HG02870 (cell line): ENCODE measurements at regions not wholly inside any gene's neighbourhood (a gene's known extent, or its start where the extent isn't known, plus 50 kb on each side); places are given as distances from the start of the nearest gene placed in this dataset.
"Not testable (repeated sequence)": the region's sequence is repeated elsewhere in the genome, so short reads cannot be mapped to it uniquely, and the experiment has no call there.

Experiments
- ATAC-seq: cut with Tn5 transposase; IDR thresholded peaks from one replicate; pipeline ENCODE4 v1.9.1; 2021; ENCODE audit warnings: mild to moderate bottlenecking, moderate library complexity; ENCODE audit not compliant: unreplicated experiment

- ATAC-seq: peak; percentile 81
These were observed 291.7 kb upstream of the KYNU start for GRCh38 chr2:142585785-142586184.

GRCh38 chr2:142582317-142582716, 295.1 kb upstream of the KYNU start:
- no peak for ATAC-seq

DNA sequence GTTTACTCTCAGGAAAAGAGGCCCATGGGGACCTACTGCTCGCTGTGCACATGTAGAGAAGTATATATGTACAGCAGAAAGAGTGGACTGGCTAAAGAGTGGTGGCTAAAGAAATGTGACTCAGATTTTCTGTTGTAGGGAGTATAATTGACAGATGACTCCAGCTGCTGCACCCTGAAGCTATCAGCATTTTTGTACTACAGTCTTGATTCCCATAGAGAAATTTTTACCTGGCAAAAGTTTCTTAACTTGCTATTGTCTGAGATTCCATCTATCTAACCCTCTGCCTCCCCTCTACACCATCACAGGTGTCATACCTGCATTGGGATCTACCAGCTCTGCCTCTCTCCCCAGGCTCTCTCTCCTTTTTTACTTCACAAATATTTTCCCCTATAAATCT, 296.0 kb upstream of the KYNU start:
- no peak for ATAC-seq

DNA sequence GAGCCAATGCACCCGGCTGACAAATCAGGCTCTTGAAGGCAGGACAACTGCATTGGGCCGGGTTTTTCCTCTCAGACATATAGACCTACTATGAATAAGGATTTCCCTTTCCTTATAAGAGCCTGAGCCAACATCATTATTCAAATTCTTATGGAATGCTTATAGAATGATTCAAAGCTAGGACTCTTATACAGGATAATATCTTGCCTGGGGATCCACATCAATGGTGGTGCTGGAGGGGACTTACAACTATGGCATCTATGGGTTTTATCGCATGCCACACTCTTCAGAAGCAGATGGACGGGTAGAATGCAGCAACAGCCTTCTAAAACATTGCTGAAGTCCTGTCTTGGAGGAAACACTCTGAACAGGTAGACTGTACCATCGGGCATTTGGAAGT, 296.8 kb upstream of the KYNU start:
- ATAC-seq: no peak

DNA sequence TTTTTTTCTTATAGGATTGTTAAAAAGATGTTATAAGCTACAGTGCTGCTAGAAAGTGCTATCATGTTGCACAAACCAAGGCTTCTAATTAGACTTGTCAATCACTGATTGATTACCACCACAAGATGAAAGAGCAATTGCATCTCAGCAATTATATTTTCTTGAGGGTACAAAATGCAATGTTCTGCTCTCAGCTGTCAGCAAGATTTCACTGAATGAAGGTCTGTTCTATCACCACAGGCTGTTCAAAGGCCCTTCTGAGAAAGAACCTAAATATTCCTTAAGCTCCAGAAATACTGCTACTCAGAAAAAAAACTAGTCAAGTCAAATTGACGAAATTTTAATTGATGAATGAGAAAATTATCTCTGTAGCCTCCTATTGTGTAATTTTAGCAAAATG, 301.9 kb upstream of the KYNU start:
- no peak for ATAC-seq

- no peak for ATAC-seq
These were observed 303.1 kb upstream of the KYNU start for GRCh38 chr2:142574388-142574787.

DNA sequence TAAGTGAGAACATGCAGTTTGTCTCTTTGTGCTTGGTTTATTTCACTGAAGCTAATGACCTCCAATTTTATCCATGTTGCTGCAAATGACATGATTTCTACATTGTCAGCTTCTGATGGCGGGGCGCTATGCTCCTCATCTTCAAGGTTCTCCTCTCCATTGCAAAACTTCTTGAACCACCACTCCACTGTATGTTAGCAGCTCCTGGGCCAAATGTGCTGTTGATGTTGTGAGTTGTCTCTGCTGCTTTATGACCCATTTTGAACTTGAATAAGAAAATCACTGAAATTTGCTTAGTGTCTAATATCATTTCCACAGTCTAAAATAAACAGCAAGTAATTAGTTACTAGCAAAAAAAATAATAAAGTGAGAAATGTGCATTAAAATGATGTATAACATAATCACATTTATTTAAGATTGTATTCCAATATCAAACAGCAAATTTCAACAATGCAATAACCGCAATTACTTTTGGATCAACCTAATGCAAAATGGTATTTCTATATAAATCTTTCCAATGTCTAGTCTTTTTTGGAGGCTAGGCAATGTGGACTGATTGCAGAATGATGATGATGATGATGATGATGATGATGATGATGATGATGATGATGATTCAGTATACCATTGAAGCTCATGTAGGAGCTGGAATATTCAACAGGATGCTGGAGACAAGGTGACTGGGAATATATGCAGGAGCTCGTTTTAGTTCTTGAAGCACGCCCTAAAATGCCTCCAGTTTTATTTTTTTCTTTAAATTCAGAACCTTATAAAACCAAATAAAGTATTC, 304.9 kb upstream of the KYNU start:
- no peak for ATAC-seq

GRCh38 chr2:142571934-142572333, 305.5 kb upstream of the KYNU start:
- ATAC-seq: no peak

DNA sequence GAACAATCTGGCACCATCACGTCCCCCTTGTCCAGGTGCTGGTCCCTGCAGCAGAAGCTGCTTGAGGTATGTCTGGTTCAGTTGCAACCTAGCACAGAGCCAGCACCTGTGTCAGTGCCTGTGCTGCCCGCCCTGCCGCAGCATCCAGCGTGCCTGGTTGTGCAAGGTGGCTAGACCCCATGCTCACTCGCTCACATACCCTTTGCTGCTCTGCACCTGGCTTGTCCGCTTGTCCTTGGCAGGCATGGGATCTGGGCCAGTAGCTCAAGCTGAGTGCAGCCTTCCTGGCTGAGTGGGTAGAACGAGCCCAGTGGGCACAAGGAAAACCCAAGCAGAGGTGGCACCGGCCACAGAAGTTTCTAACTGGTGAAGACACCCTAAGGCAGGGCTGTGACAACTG, 314.6 kb upstream of the KYNU start:
- no peak for ATAC-seq

- no peak for ATAC-seq
These were observed 315.8 kb upstream of the KYNU start for GRCh38 chr2:142561656-142562055.

DNA sequence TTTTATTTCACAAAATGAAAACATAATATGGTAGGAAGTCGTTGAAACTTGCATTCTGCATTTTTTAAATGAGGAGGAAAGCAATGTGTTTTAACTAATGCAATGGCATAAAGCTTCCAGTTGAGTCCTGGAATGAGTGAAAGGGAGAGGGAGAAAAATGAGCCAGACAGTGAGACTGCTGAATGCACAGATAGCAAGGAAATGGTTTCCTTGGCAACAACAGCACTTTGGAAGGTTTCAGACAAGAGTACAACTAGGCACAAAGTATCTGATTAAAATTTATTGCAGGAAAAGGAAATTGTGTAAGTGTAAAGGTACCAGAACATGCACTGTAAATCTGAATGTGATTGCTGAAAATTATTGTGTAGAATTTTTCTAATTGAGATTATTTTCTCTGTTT, 320.1 kb upstream of the KYNU start:
- no peak for ATAC-seq

DNA sequence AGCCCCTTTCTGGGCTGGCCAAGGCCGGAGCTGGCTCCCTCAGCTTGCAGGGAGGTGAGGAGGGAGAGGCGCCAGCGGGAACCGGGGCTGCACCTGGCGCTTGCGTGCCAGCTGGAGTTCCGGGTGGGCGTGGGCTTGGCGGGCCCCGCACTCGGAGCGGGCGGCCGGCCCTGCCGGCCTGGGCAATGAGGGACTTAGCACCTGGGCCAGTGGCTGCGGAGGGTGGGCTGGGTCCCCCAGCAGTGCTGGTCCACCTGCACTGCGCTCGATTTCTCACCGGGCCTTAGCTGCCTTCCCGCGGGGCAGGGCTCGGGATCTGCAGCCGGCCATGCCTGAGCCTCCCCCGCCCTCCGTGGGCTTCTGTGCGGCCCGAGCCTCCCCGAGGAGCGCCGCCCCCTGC, 331.5 kb upstream of the KYNU start:
- not testable (repeated sequence) for ATAC-seq

GRCh38 chr2:142545036-142545435, 332.4 kb upstream of the KYNU start:
- no peak for ATAC-seq

DNA sequence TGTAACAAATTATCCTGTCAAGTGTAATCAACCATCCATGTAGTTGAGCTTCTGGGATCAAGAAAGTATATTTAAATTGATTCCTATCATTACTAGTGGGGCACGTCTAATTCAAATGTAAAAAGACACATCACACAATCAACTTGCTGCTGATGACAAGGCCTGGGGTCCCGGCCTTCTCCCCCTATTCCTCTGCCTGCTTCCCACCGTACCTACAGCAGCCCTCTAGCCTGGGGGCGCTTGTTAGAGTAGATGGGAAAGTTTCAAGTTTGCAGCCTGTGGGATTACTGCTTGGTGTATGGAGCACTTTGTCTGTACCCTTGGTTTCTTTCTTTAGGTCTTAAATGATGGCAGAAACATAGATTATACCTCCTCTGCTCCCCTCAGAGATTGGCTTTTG, 333.3 kb upstream of the KYNU start:
- no peak for ATAC-seq

DNA sequence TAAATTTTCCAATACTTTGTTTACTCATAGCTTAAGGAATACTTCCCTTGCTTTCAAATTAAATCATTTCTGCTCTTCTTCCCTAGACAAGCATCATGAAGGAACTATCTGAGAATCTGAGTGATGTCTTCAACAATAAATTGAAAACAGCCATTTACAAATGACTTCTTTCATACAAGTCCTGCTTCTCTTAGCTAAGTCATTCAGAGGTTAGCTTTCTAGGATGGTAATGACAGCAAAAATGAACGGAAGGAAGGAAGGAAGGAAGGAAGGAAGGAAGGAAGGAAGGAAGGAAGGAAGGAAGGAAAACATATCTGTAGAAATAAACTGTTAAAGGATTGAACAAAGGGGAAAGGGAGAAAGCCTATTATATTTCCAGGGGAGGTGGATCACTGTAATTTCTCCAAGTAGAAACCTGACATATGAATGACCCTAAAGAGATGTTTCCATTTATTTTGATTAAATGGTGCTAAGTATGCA, 335.0 kb upstream of the KYNU start:
- no peak for ATAC-seq

DNA sequence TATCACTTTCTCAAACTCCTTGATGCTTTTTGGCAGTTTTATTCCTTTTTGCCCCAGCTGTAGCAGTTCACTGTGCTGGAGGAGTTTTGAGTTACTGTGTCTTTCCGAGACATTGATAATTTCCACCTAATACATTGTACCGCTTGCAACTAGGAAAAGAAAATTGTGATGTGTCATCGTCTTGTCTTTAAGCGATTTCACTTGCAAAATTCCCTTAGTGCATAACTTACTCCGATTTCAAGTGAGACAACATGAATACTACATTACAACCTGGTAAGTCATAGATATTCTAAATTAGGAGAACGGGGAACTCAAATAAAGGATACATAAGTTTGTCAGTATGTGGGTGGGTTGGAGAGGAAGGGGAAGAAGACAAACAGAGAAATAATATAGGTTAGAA, 340.5 kb upstream of the KYNU start:
- ATAC-seq: no peak

DNA sequence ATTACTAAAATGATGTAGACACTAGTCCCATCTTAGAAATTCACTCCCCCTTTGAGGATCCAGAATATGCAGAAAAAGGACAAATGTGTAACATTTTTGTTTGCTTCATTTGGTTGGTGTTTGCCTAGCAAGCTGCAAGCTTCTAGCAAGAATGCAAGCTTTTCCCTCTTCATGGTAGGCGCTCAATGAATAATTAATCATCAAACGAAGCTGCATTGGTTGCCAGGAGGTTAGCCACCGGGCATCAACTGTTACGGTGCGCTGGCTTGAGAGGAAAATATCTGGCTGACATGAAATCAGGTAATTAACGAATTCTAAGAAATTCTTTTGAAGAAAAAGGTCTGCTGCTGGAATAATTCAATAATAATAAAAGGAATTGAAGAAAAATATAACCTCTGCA, 341.0 kb upstream of the KYNU start:
- no peak for ATAC-seq

GRCh38 chr2:142535311-142535710, 342.2 kb upstream of the KYNU start:
- no peak for ATAC-seq

DNA sequence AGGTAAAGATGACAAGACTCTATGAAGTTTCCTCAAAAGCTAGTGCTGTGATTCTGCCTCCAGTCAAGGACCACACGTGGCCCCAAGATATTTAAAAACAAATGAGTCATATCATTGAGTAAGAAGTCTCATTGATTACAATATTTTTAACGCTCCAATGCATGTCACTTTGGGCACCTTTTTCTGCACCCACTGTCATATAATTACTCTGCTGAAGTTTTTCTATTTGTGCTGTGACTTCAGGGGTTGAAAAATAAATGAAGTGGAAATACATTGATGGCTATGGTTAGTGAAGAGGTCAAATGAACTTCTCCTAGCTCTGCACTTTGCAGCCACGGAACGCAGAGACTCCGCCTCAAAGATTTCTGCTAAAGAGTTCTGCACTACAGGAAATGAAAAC, 344.3 kb upstream of the KYNU start:
- ATAC-seq: no peak

- no peak for ATAC-seq
These were observed 346.1 kb upstream of the KYNU start for GRCh38 chr2:142531377-142531776.

GRCh38 chr2:142525720-142526119, 351.7 kb upstream of the KYNU start:
- ATAC-seq: no peak

- ATAC-seq: no peak
These were observed 356.0 kb upstream of the KYNU start for GRCh38 chr2:142521492-142521891.

- no peak for ATAC-seq
These were observed 362.0 kb upstream of the KYNU start for GRCh38 chr2:142515493-142515892.
